Activated T-cell treated with anti-CD3 and anti-CD28 coated beads, Interleukin-2, amount 50 U/mL, for 24 hours (primary cell): ENCODE measurements at regions not wholly inside any gene's neighbourhood (a gene's known extent, or its start where the extent isn't known, plus 50 kb on each side); places are given as distances from the start of the nearest gene placed in this dataset.
"Not testable (repeated sequence)": the region's sequence is repeated elsewhere in the genome, so short reads cannot be mapped to it uniquely, and the experiment has no call there.

Source experiments
- DNase-seq: peaks from one replicate; pipeline ENCODE4 v3.0.0-alpha.2; 2020
- H3K27ac Mint-ChIP-seq: 2 replicates; pipeline ENCODE4 v1.8.0; 2020; ENCODE audit warnings: mild to moderate bottlenecking, mixed read lengths
- H3K27me3 Mint-ChIP-seq: 2 replicates; pipeline ENCODE4 v1.8.0; 2020; ENCODE audit warnings: mixed read lengths
- H3K36me3 Mint-ChIP-seq: 2 replicates; pipeline ENCODE4 v1.8.0; 2020; ENCODE audit warnings: low read depth, mixed read lengths
- H3K4me1 Mint-ChIP-seq: 2 replicates; pipeline ENCODE4 v1.8.0; 2020; ENCODE audit warnings: low read depth, mixed read lengths
- H3K4me3 Mint-ChIP-seq: 2 replicates; pipeline ENCODE4 v1.8.0; 2020; ENCODE audit warnings: mild to moderate bottlenecking, moderate library complexity, mixed read lengths
- H3K9me3 Mint-ChIP-seq: 2 replicates; pipeline ENCODE4 v1.8.0; 2020; ENCODE audit warnings: mixed read lengths

DNA sequence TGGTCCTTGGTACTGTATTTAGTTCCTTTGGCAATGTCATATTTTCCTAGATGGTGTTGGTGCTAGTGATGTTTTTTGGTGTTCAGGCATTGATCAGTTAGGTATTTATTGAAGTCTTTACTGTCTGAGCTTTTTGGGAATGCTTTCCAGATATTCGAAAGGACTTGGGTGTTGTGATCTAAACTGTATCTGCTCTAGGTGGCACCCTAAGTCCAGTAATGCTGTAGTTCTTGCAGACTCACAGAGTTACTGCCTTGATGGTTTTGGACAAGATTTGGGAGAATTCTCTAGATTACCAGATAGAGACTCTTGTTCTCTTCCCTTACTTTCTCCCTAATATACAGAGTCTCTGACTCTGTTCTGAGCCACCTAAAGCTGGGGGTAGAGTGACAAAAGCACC lies 513.6 kb upstream of the PITX2 start:
- DNase-seq, result no peak
- Mint-ChIP-seq H3K9me3 (peaks cover 3% of the 10 kb centered on the region), H3K4me3 (no peak overlapping the region), H3K36me3 (no peaks in the 10 kb centered on the region), H3K27me3 (no peaks in the 10 kb centered on the region), H3K4me1 (no peaks in the 10 kb centered on the region), H3K27ac (no peak overlapping the region)

DNA sequence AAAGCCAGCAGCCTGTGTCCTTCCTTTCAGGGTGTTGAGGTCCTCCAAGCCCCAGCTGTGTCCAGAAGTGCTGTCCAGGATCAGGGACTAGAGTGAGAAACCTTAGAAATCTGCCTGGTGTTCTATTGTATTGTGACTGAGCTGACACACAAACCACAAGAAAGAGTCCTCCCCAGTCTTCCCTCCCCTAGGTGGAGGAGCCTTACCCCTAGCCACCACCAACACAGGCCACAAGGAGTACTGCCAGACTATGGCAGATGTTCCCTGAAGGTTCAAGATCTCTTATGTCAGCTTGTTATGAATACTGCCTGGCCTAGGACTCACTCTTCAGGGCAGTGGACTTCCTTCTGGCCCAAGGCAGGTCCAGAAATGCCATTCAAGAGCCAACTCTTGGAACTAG lies 514.1 kb upstream of the PITX2 start:
- H3K4me3 Mint-ChIP-seq, result no peak overlapping the region
- H3K4me1 Mint-ChIP-seq, result no peaks in the 10 kb centered on the region
- no peaks in the 10 kb centered on the region for H3K27me3 Mint-ChIP-seq
- H3K36me3 Mint-ChIP-seq, result no peaks in the 10 kb centered on the region
- H3K9me3 Mint-ChIP-seq, result no peaks in the 10 kb centered on the region
- DNase-seq, result no peak
- no peak overlapping the region for H3K27ac Mint-ChIP-seq

DNA sequence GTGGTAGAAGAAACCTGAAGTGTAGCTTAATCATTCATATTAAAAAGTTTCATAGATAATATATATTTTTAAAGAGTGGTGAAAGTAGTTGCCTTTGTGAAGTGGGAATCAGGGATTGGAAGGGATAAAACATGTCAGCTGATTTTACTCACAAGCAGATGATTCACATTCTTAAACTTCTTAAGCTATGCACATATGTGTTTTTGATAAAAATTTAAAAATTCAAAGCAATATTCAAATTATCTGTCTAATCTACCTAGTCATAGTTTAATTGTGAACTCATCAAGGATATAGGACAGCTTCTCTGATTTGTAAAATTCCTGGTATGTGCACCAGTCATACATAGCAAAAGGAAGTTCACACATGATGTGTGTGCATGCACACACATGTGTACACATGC lies 520.6 kb upstream of the PITX2 start:
- Mint-ChIP-seq H3K27me3 (no peaks in the 10 kb centered on the region), H3K9me3 (peaks cover under 1% of the 10 kb centered on the region), H3K36me3 (no peaks in the 10 kb centered on the region), H3K4me3 (no peak overlapping the region), H3K27ac (no peak overlapping the region), H3K4me1 (no peaks in the 10 kb centered on the region)
- no peak for DNase-seq

DNA sequence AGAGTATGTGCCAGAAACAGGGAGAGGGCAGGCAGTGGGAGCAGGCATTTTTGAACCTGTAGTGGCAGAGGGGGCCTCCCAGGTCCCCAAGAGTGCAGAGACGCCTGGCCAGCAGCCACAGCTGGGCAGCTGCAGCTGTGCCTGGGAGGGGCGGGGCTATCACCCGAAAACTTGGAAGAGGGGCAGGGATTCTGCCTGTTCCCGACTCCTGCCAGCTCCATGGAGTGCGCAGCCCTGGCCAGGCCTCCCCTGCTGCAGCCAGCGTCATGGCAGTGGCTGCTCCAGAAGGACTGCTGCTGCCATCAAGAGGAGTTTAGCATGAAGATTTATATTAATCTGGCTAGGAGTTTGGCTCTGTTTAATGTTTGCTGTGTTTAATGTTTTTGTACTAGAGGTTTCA lies 532.1 kb upstream of the PITX2 start:
- H3K27ac Mint-ChIP-seq, result no peak overlapping the region
- no peak overlapping the region for H3K4me3 Mint-ChIP-seq
- H3K9me3 Mint-ChIP-seq, result peaks cover 12% of the 10 kb centered on the region
- H3K27me3 Mint-ChIP-seq, result no peaks in the 10 kb centered on the region
- H3K36me3 Mint-ChIP-seq, result no peaks in the 10 kb centered on the region
- no peaks in the 10 kb centered on the region for H3K4me1 Mint-ChIP-seq
- DNase-seq, result no peak

DNA sequence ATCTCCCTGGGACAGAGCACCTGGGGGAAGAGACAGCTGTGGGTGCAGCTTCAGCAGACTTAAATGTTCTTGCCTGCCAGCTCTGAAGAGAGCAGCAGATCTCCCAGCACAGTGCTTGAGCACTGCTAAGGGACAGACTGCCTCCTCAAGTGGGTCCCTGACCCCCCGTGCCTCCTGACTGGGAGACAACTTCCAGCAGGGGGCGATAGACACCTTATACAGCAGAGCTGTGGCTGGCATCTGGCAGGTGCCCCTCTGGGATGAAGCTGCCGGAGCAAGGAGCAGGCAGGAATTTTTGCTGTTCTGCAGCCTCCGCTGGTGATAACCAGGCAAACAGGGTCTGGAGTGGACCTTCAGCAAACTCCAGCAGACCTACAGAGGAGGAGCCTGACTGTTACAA lies 541.7 kb upstream of the PITX2 start:
- not testable (repeated sequence) for H3K36me3 Mint-ChIP-seq, DNase-seq, H3K4me1 Mint-ChIP-seq, H3K27me3 Mint-ChIP-seq, H3K9me3 Mint-ChIP-seq, H3K4me3 Mint-ChIP-seq, H3K27ac Mint-ChIP-seq

DNA sequence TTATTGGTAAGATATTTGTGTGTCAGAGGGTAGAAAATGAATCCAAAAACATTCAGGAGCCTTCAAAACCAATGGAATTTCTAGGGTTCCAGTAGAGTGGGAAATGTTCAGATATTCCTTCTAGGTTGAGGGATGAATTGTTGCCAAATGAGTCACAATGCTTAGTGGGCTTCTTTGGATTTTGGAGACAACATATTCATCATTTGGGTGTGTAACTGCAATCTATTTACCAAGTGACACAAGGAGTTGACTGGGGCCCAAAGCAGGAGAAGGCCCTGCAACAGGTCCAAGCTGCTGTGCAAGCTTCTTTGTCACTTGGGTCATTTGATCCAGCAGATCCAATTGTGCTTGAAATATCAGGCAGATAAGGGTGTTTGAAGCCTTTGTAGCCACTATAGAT lies 551.5 kb upstream of the PITX2 start:
- H3K36me3 Mint-ChIP-seq, result no peaks in the 10 kb centered on the region
- no peak for DNase-seq

DNA sequence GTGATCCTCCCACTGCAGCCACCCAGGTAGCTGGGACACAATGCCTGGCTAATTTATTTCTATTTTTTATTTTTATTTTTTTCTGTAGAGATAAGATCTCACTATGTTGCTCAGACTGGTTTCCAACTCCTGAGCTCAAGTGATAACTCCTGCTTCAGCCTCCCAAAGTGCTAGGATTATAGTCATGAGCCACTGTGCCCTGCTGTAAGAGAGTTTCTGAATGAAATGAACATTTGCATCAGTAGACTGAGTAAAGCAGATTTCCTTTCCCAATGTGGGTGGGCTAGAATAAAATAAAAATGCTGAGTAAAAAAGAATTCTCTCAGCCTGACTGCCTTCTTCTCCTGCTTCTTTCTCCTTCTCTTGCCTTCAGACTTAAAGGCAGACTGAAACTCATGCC lies 555.4 kb upstream of the PITX2 start:
- DNase-seq, result no peak
- no peaks in the 10 kb centered on the region for H3K36me3 Mint-ChIP-seq
- H3K27ac Mint-ChIP-seq, result no peak overlapping the region
- peaks cover 4% of the 10 kb centered on the region for H3K9me3 Mint-ChIP-seq
- H3K27me3 Mint-ChIP-seq, result no peaks in the 10 kb centered on the region
- H3K4me3 Mint-ChIP-seq, result no peak overlapping the region
- H3K4me1 Mint-ChIP-seq, result no peaks in the 10 kb centered on the region

More for the DNA sequence above, 551.5 kb upstream of the PITX2 start:
- Mint-ChIP-seq H3K27me3 (no peaks in the 10 kb centered on the region), H3K27ac (no peak overlapping the region), H3K4me1 (no peaks in the 10 kb centered on the region), H3K4me3 (no peak overlapping the region), H3K9me3 (peaks cover 3% of the 10 kb centered on the region)

DNA sequence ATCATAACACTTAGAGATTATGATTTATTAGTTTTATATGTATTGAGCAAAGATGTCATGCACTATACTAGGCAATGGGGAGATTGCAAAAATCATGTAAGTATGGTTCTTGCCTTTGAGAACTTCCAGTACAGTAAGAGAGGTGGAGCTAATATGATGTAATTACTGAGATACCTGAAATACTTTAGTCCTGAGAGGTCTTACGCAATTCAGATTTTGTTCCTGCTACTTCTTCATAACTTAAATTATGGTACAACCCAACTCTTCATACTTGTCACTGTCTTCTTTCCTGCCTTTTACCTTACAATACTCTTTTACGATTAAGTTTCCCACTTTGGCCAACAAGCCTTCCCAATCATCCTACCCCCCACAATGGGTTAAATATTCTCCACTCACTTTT lies 564.2 kb upstream of the PITX2 start:
- no peak for DNase-seq
- Mint-ChIP-seq H3K9me3 (peaks cover 10% of the 10 kb centered on the region), H3K36me3 (no peaks in the 10 kb centered on the region), H3K27ac (no peak overlapping the region), H3K4me3 (no peak overlapping the region), H3K4me1 (no peaks in the 10 kb centered on the region), H3K27me3 (no peaks in the 10 kb centered on the region)

DNA sequence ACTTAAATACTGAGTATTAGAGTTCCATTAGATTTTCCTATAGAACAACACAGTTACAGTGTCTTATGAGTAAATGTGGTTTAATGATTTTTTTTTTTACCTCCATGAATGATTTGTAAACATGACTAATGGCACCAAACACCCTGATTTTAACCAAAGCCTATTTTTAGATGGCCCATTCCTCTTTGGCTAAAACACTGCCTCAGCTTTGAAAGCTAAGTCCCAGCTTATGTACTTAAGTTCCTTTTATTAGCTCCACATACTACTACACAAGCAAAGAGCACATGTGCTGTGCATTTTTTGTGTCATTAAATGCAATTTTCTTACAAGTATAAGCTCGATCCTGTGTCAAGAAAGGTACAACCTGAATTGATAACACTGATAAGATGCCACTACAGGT lies 575.6 kb upstream of the PITX2 start:
- H3K27me3 Mint-ChIP-seq, result no peaks in the 10 kb centered on the region
- no peak overlapping the region for H3K4me3 Mint-ChIP-seq
- no peaks in the 10 kb centered on the region for H3K4me1 Mint-ChIP-seq
- H3K36me3 Mint-ChIP-seq, result no peaks in the 10 kb centered on the region
- H3K27ac Mint-ChIP-seq, result no peak overlapping the region
- DNase-seq, result no peak
- peaks cover 11% of the 10 kb centered on the region for H3K9me3 Mint-ChIP-seq

DNA sequence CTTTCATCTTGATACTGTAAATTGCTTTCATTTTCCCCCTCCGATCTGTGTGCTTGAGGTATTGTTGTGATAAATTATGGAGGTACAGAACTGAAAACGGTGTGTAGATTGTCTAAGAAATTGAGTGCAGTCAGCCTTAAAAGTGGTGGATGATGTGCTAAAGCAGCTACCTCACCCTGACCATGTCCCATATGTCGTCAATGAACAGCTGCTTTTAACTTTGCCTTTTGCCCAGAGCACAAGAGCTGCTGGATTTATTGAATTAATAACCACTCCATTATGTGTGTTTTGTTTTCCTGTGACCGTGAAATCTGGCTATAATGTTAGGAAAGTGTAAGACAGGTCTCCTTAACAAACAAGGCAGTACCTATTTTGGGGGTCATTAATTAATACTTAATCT lies 581.9 kb upstream of the PITX2 start:
- Mint-ChIP-seq H3K4me3 (no peak overlapping the region), H3K4me1 (no peaks in the 10 kb centered on the region), H3K36me3 (no peaks in the 10 kb centered on the region), H3K27ac (no peak overlapping the region), H3K27me3 (no peaks in the 10 kb centered on the region), H3K9me3 (peaks cover 2% of the 10 kb centered on the region)
- no peak for DNase-seq

DNA sequence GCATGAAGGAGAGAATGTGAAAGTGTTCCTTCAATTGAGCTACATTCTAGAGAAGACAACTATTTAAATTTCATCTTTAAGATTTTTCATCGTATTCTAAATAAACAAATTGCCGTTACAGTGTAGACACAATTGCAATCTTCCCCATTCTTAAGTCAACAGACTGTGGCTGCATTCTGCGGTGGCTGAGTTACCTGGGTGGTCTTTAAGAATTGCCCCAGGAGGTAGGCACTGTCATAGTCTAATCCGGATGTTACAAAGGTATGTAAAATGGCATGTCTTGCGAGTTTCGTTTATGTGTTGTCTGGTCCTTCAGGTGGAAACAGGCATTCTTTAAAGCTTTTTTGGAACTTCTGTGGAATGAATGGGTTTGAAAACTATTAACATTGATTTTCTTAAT lies 586.1 kb upstream of the PITX2 start:
- no peak overlapping the region for H3K4me3 Mint-ChIP-seq
- no peaks in the 10 kb centered on the region for H3K27me3 Mint-ChIP-seq
- peaks cover under 1% of the 10 kb centered on the region for H3K9me3 Mint-ChIP-seq
- H3K36me3 Mint-ChIP-seq, result no peaks in the 10 kb centered on the region
- H3K4me1 Mint-ChIP-seq, result no peaks in the 10 kb centered on the region
- H3K27ac Mint-ChIP-seq, result no peak overlapping the region
- no peak for DNase-seq

DNA sequence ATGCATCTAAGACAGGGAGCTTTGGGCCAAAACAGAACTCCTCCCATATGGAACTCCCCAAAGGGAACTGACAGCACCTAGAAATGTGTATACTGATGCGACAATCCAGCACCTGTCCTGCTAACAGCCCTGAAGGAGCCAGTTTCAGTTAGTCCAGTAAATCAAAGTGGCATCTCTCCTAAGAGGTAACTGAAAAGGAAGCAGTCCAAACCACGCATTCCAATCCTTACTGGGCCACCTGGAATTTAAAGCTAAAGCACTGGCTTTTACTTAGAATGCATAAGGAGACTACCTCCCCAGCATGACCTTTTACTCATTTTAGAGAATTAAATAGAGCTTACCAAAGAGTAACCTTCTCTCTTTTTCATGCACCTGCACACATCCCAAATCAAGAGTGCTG lies 586.8 kb upstream of the PITX2 start:
- Mint-ChIP-seq H3K9me3 (peaks cover 3% of the 10 kb centered on the region), H3K27me3 (no peaks in the 10 kb centered on the region), H3K27ac (no peak overlapping the region), H3K36me3 (no peaks in the 10 kb centered on the region), H3K4me1 (no peaks in the 10 kb centered on the region), H3K4me3 (no peak overlapping the region)
- no peak for DNase-seq

DNA sequence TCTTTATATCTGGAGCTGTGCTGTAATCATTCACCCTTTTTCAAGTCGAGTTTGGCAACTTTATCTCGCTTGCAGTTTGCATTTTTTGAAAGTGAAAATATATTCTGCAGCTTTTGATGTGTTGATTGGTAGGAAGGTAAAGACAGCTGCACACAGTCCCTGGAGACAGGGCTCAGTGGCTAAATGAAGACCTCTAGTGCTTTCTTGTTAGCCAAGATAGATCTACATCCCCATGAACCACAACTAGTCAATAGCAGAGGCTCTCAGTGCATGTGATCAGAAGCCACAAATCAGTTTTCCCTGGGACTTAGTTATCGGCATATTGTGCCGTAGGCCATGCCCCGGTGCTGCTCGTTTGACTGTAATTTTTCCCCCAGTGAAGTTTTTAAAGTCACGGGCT lies 587.7 kb upstream of the PITX2 start:
- no peaks in the 10 kb centered on the region for H3K36me3 Mint-ChIP-seq
- H3K27me3 Mint-ChIP-seq, result no peaks in the 10 kb centered on the region
- peaks cover 3% of the 10 kb centered on the region for H3K9me3 Mint-ChIP-seq
- no peaks in the 10 kb centered on the region for H3K4me1 Mint-ChIP-seq
- no peak for DNase-seq
- H3K27ac Mint-ChIP-seq, result no peak overlapping the region
- no peak overlapping the region for H3K4me3 Mint-ChIP-seq

DNA sequence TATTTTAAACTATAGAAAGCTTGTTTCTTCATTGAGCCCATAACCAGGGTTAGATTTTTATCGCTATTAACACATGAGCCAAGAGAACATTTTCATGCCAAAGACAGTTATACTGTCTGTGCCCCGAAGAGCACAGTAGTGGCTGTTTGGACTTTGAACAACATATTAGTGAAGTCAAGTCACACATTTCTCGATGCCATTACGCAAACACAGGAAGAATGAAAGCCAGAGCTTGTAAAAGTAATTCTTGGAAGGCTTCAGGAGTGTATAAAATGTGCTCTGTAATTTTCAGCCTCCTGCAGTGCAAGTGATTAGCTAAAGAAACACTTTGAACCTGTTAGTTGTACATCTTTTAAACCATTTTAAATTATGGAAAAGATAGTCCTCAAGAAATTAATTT lies 590.7 kb upstream of the PITX2 start:
- Mint-ChIP-seq H3K27ac (no peak overlapping the region), H3K27me3 (no peaks in the 10 kb centered on the region), H3K4me3 (no peak overlapping the region), H3K36me3 (no peaks in the 10 kb centered on the region), H3K4me1 (no peaks in the 10 kb centered on the region), H3K9me3 (peaks cover 3% of the 10 kb centered on the region)
- DNase-seq, result no peak

DNA sequence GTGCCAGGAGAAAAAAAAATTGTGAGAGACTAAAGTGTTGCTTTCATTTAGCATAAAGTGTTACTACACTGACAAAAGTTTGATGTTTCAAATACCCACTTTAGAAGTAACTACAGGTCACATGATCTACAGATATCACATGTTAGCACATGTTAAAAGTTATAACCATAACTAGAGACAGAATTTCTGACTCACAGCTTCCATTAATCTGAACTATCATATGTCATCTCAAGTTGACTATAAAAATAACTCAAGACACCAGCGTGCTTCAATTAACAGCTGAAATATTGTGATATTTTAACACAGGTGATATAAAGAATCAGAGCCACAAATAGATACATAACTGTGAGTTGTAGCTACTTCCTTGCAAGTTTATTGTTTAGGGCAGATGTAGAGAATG lies 591.5 kb upstream of the PITX2 start:
- Mint-ChIP-seq H3K27ac (no peak overlapping the region), H3K4me1 (no peaks in the 10 kb centered on the region), H3K27me3 (no peaks in the 10 kb centered on the region), H3K9me3 (peaks cover 3% of the 10 kb centered on the region), H3K36me3 (no peaks in the 10 kb centered on the region), H3K4me3 (no peak overlapping the region)
- DNase-seq, result no peak

DNA sequence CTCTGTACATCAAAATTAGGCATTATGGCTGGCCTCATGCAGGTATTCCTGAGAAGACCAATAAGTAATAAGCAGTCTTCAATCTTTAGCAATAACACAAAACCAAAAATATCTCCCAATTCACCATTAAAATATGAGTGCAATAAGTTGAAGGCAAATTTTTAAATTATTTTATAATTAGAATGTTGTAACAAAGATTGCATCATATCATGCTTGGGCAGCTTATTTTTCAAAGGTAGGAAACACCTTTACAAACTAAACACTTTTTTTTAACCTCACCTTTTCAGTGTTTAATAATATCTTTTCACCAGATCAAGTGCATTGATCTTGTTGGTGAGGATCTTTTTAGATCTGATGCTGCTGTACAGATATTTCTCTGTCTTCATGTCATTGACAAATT lies 592.9 kb upstream of the PITX2 start:
- Mint-ChIP-seq H3K4me3 (no peak overlapping the region), H3K27me3 (no peaks in the 10 kb centered on the region)

More for the DNA sequence above, 592.9 kb upstream of the PITX2 start:
- Mint-ChIP-seq H3K36me3 (no peaks in the 10 kb centered on the region), H3K27ac (no peak overlapping the region), H3K4me1 (no peaks in the 10 kb centered on the region), H3K9me3 (peaks cover 3% of the 10 kb centered on the region)
- no peak for DNase-seq
